ENCODE measurements at regions not wholly inside any gene's neighbourhood (a gene's known extent, or its start where the extent isn't known, plus 50 kb on each side); places are given as distances from the start of the nearest gene placed in this dataset.

GRCh38 chr3:132116601-132117000 lies 81.8 kb upstream of the CPNE4 start:
- no peak for TF ChIP-seq EZH2 (IDR thresholded peaks at IDR 0.05; ENCODE audit: borderline replicate concordance, low read length)
- no peak for TF ChIP-seq CTCF (IDR thresholded peaks at IDR 0.05; ENCODE audit: low read length)
- H2AFZ ChIP-seq (ENCODE audit: low read length) = no peak overlapping the region

GRCh38 chr3:132117642-132118041 lies 82.8 kb upstream of the CPNE4 start:
- Histone ChIP-seq H3K36me3 (ENCODE audit: insufficient read depth, low read length) (no peaks in the 10 kb centered on the region), H3K9ac (ENCODE audit: low read length) (no peak overlapping the region), H3K79me2 (ENCODE audit: insufficient read depth, low read length) (no peaks in the 10 kb centered on the region), H2AFZ (ENCODE audit: low read length) (no peak overlapping the region), H3K9me3 (ENCODE audit: low read length) (no peaks in the 10 kb centered on the region), H3K27ac (ENCODE audit: low read depth, low read length, poor library complexity, severe bottlenecking) (no peak overlapping the region), H3K9me2 (ENCODE audit: low read depth, low read length) (no peaks in the 10 kb centered on the region), H4K20me1 (ENCODE audit: insufficient read depth, low read length) (no peaks in the 10 kb centered on the region), H3K4me1 (ENCODE audit: insufficient read depth, low read length, severe bottlenecking) (no peaks in the 10 kb centered on the region), H3K4me2 (ENCODE audit: low read length) (no peak overlapping the region), H3F3A (ENCODE audit: insufficient read depth, low read length) (no peaks in the 10 kb centered on the region), H3K27me3 (ENCODE audit: insufficient read depth, low read length) (no peaks in the 10 kb centered on the region), H3K4me3 (ENCODE audit: low read depth, low read length, poor library complexity, severe bottlenecking) (no peak overlapping the region)
- no peak for TF ChIP-seq CTCF (IDR thresholded peaks at IDR 0.05; ENCODE audit: low read length)
- TF ChIP-seq EZH2 (IDR thresholded peaks at IDR 0.05; ENCODE audit: borderline replicate concordance, low read length) = no peak

More at GRCh38 chr3:132116601-132117000, 81.8 kb upstream of the CPNE4 start:
- Histone ChIP-seq H3K79me2 (ENCODE audit: insufficient read depth, low read length) (no peaks in the 10 kb centered on the region), H3K27me3 (ENCODE audit: insufficient read depth, low read length) (no peaks in the 10 kb centered on the region), H4K20me1 (ENCODE audit: insufficient read depth, low read length) (no peaks in the 10 kb centered on the region), H3K36me3 (ENCODE audit: insufficient read depth, low read length) (no peaks in the 10 kb centered on the region), H3F3A (ENCODE audit: insufficient read depth, low read length) (no peaks in the 10 kb centered on the region), H3K4me3 (ENCODE audit: low read depth, low read length, poor library complexity, severe bottlenecking) (no peak overlapping the region), H3K9ac (ENCODE audit: low read length) (no peak overlapping the region), H3K4me2 (ENCODE audit: low read length) (no peak overlapping the region), H3K27ac (ENCODE audit: low read depth, low read length, poor library complexity, severe bottlenecking) (no peak overlapping the region), H3K4me1 (ENCODE audit: insufficient read depth, low read length, severe bottlenecking) (no peaks in the 10 kb centered on the region), H3K9me2 (ENCODE audit: low read depth, low read length) (no peaks in the 10 kb centered on the region), H3K9me3 (ENCODE audit: low read length) (no peaks in the 10 kb centered on the region)

GRCh38 chr3:132119531-132119930 lies 84.7 kb upstream of the CPNE4 start:
- Histone ChIP-seq H3F3A (ENCODE audit: insufficient read depth, low read length) (no peaks in the 10 kb centered on the region), H4K20me1 (ENCODE audit: insufficient read depth, low read length) (no peaks in the 10 kb centered on the region), H3K4me2 (ENCODE audit: low read length) (no peak overlapping the region)

More at GRCh38 chr3:132119531-132119930, 84.7 kb upstream of the CPNE4 start:
- Histone ChIP-seq H2AFZ (ENCODE audit: low read length) (no peak overlapping the region), H3K4me3 (ENCODE audit: low read depth, low read length, poor library complexity, severe bottlenecking) (no peak overlapping the region), H3K36me3 (ENCODE audit: insufficient read depth, low read length) (no peaks in the 10 kb centered on the region), H3K27me3 (ENCODE audit: insufficient read depth, low read length) (no peaks in the 10 kb centered on the region), H3K79me2 (ENCODE audit: insufficient read depth, low read length) (no peaks in the 10 kb centered on the region), H3K9me2 (ENCODE audit: low read depth, low read length) (no peaks in the 10 kb centered on the region), H3K9me3 (ENCODE audit: low read length) (no peaks in the 10 kb centered on the region), H3K9ac (ENCODE audit: low read length) (no peak overlapping the region), H3K27ac (ENCODE audit: low read depth, low read length, poor library complexity, severe bottlenecking) (no peak overlapping the region), H3K4me1 (ENCODE audit: insufficient read depth, low read length, severe bottlenecking) (no peaks in the 10 kb centered on the region)
- no peak for TF ChIP-seq EZH2 (IDR thresholded peaks at IDR 0.05; ENCODE audit: borderline replicate concordance, low read length)
- no peak for TF ChIP-seq CTCF (IDR thresholded peaks at IDR 0.05; ENCODE audit: low read length)
